ENCODE measurements at regions not wholly inside any gene's neighbourhood (a gene's known extent, or its start where the extent isn't known, plus 50 kb on each side); places are given as distances from the start of the nearest gene placed in this dataset.
"Not testable (repeated sequence)": the region's sequence is repeated elsewhere in the genome, so short reads cannot be mapped to it uniquely, and the experiment has no call there.

DNA sequence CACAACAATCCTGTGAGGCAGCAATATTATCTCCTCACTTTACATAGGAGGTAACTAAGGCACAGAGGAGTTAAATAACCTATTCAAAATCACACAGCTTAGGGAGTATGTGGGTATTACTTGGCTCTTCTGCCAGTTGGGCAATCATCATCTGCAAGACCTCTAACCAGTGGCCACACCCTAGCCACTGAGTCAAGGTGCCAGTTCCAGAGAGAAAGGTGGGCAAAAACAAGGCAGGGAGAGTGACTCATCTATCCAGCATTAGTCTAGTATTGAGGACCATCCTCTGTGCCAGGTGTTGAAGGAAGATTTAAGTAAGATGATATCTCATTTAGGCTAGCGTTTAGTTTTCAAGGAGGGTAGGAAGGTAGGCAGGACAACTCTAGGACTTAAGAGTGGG, 113.9 kb upstream of the EOLA2 start:
- DNase-seq: no peak

DNA sequence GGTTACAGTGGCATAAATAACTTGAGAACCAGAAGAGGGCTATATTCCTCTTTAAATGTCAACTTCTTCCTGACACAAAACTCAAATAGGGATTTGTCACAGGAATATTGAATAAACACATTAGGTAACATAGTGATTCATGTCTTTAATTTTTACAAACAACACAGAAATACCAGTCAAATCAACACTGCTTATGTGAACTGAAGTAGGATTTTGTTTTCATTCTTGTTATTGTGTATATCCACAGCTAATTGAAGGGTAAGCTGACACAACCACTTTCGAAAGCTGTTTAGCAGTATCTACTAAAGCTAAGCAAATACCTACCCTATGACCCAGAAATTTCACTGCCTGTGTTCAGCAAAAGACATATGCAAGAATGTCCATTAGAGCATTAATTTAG, 120.4 kb upstream of the EOLA2 start:
- DNase-seq: no peak

- peak; percentile 81 for DNase-seq
These were observed 122.1 kb upstream of the EOLA2 start for GRCh38 chrX:150060406-150060805.

- DNase-seq: peak; percentile 89
These were observed 124.2 kb upstream of the EOLA2 start for GRCh38 chrX:150062292-150063137.

GRCh38 chrX:150063138-150063518, 124.8 kb upstream of the EOLA2 start:
- no peak for DNase-seq

GRCh38 chrX:150063674-150064073, 125.4 kb upstream of the EOLA2 start:
- no peak for DNase-seq

DNA sequence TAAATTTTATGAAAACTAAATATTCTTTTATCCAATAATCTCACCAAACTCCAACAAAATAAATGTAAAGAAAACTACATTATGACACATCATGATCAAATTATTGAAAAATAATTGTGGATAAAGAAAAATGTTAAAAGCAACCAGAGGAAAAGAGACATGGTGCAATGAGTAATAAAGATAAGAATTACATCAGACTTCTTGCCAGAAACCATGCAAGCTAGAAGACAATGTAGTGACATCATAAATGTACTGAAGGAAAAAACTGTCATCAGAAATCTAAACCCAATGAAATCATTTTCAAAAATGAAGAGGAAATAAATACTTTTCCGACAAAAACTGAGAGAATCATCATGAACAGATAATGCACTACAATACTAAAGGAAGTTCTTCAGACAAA, 135.9 kb upstream of the EOLA2 start:
- peak; percentile 57 for DNase-seq

DNA sequence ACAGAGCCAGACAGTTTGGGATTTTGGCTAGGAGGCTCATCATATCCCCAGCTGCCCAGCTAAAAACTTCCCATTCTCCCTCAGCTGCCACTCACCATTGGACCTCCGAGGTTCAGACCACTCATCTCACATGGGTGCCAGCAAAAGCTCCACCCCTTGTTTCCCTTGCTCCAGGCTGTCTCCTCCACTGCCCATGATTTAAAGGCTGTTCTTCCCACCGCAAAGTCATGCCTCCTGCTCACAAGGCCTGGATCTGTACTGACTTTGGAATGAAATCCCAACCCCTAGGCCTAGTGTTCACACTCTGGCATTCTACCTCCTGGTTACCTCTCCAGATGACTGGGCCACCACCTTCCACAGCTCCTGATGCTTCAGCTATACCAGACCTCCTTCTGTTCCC, 142.2 kb upstream of the EOLA2 start:
- peak; percentile 59 for DNase-seq

DNA sequence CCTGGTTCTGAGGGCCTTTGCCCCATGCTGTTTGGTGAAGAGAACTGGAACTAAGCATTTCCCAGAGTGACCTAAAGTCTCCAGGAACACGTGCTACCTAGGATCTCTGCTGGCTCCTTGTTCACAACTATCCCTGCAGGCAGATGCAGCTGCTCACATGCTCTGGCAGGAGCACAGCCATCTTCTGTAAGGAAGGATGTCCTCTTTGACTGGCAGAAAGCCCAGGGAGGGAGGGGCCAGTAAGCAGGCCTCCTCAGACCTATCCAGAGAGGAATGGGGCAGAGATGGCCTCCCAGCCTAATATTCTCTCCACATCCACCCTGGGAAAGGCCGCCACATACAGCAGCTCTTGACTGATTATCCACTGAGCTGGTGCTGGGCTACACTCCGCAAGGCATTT, 142.8 kb upstream of the EOLA2 start:
- DNase-seq: no peak

GRCh38 chrX:150084496-150085229, 146.4 kb upstream of the EOLA2 start:
- peak; percentile 86 for DNase-seq

DNA sequence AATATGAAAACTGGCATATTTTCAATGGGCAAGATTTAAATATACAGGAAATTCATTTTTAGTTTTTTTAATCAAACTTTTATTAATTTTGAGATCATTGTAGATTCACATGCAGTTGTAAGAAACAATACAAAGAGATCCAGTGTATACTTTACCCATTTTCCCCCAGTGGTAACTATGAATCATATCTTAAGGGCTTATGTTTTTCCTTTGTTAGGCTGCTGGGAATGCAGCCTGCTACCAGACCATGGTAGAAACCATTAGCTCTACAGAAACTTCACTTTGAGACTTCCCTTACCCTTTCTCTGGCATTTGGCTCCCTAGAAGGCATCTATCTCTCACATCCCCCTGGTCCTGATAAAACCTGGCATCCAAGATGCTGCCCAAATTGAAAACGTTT, 147.6 kb upstream of the EOLA2 start:
- DNase-seq: peak; percentile 38

- DNase-seq: no peak
These were observed 148.1 kb upstream of the EOLA2 start for GRCh38 chrX:150086371-150086770.

GRCh38 chrX:150087612-150088011, 149.3 kb upstream of the EOLA2 start:
- no peak for DNase-seq

- DNase-seq: no peak
These were observed 149.8 kb upstream of the EOLA2 start for GRCh38 chrX:150088042-150088441.

GRCh38 chrX:150088766-150089518, 150.7 kb upstream of the EOLA2 start:
- no peak for DNase-seq

DNA sequence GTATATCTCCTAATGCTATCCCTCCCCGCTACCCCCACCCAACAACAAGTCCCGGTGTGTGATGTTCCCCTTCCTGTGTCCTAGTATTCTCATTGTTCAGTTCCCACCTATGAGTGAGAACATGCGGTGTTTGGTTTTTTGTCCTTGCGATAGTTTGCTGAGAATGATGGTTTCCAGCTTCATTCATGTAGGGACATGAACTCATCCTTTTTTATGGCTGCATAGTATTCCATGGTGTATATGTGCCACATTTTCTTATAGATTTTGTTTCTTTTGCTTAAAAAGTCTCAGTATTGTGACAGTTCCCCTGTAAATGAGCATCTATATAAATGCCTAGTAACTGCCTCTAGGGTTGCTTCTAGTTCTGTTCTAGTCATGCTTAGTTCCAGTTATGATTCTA, 153.0 kb upstream of the EOLA2 start:
- DNase-seq: not testable (repeated sequence)

DNA sequence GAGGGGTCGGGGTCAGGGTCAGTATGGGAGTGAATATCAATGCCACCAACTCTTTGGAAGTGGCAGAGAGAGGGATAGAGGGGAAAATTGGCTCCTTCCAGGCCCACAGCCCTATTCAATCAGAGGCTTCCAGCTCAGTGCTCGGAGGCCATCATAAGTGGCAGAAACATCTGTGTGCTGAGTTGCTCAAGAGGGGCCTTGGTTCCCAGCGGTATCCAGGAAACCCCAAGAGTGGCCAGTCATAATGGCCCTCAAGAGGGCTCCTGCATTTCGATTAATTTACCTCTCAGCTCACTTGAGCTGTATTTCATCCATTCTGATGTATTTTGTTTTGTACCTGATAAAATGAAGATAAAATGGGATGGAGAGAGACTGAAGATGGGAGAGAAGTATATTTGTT, 154.3 kb upstream of the EOLA2 start:
- DNase-seq: no peak

- no peak for DNase-seq
These were observed 156.1 kb upstream of the EOLA2 start for GRCh38 chrX:150094375-150094774.

- DNase-seq: peak; percentile 94
These were observed 156.7 kb upstream of the EOLA2 start for GRCh38 chrX:150094996-150095395.

DNA sequence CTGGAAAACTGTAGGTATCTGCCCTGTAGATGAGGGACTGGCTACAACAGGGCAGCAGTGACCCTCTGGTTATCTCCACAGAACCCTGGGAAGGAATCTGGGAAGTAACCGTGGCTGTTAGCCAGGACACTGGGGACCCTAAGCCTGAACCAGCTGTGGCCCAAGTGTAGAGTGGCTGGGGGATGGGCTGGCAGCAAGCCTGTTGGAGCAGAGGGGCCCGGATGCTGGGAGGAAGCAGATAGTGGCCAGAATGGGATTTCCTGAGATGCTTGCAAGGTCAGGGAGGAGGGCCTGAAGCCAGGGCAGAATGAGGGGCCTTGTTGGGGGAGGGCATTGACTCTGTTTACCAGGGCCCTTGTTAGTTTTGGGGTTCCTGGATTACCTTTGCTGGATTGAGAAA, 161.0 kb upstream of the EOLA2 start:
- DNase-seq: no peak

DNA sequence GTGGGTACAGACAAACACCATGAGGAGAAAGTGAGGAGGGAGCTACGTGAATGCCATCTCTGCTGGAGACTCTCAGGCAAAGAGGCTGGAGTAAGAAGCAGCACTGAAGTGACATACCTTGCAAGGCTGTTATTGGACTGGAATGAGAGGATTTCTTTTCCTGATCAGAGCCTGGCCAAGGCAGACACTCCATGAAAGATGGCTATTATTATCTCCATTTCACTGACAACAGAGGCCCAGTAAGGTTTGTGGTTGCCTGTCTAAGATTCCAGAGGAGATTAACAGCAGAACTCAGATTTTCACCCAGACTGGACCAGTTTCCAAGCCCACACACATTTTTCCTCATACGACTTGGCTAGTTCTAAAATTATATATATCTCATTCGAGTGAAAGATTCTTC, 162.0 kb upstream of the EOLA2 start:
- DNase-seq: peak; percentile 83

GRCh38 chrX:150118476-150118875, 180.2 kb upstream of the EOLA2 start:
- no peak for DNase-seq

DNA sequence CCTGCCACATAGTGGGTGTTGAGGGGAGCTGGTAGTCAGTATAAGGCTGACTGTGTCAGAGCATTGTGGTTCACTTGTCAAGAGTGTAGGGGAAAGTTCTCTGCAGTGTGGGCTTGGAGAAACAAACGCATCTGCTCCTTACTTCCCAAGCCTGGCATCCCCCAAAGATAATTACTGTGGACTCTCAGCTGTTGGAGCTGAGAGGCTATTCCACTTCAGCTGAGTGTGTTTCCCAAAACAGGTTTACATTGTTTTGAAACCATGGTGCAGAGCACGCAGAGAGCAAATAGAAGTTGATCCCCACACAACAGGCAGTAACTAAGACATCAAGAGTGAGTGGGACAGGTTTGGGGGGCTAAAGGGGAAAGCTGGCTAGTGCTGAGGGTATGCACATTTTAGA, 181.0 kb upstream of the EOLA2 start:
- no peak for DNase-seq
